Loucy (cell line): ENCODE measurements at regions not wholly inside any gene's neighbourhood (a gene's known extent, or its start where the extent isn't known, plus 50 kb on each side); places are given as distances from the start of the nearest gene placed in this dataset.

Source experiments
- H2AFZ ChIP-seq: fragments of 200-600 bp; sonication (generic); 2 replicates; pipeline ENCODE4 v1.6.0; 2016; ENCODE audit warnings: antibody characterized with exemption, mild to moderate bottlenecking, low read length, moderate library complexity
- H3F3A ChIP-seq: fragments of 200-600 bp; 2 replicates; pipeline ENCODE4 v1.6.0; 2016; ENCODE audit warnings: antibody characterized with exemption, low read depth, mild to moderate bottlenecking
- H3K27me3 ChIP-seq: fragments of 200-600 bp; sonication (generic); 2 replicates; pipeline ENCODE4 v1.6.1; 2014; ENCODE audit warnings: low read length, mild to moderate bottlenecking; ENCODE audit not compliant: insufficient read depth, poor library complexity, severe bottlenecking
- H3K36me3 ChIP-seq: fragments of 200-600 bp; sonication (generic); 2 replicates; pipeline ENCODE4 v1.6.1; 2016; ENCODE audit warnings: low read length; ENCODE audit not compliant: insufficient read depth
- H3K4me1 ChIP-seq: fragments of 200-600 bp; sonication (generic); 2 replicates; pipeline ENCODE4 v1.5.1; 2014; ENCODE audit warnings: low read length, mild to moderate bottlenecking; ENCODE audit not compliant: insufficient read depth, poor library complexity, severe bottlenecking
- H3K4me2 ChIP-seq: fragments of 200-600 bp; sonication (generic); 2 replicates; pipeline ENCODE4 v1.6.0; 2014; ENCODE audit warnings: antibody characterized with exemption, low read length, low read depth, mild to moderate bottlenecking; ENCODE audit not compliant: poor library complexity, severe bottlenecking
- H3K4me3 ChIP-seq: fragments of 200-600 bp; sonication (generic); 2 replicates; pipeline ENCODE4 v1.5.1; 2014; ENCODE audit warnings: low read length, mild to moderate bottlenecking, mixed read lengths; ENCODE audit not compliant: poor library complexity, severe bottlenecking
- H3K79me2 ChIP-seq: fragments of 200-600 bp; sonication (generic); 2 replicates; pipeline ENCODE4 v1.6.1; 2014; ENCODE audit warnings: low read length; ENCODE audit not compliant: insufficient read depth
- H3K9ac ChIP-seq: fragments of 200-600 bp; sonication (generic); 2 replicates; pipeline ENCODE4 v1.6.0; 2014; ENCODE audit warnings: mild to moderate bottlenecking, low read depth, low read length, moderate library complexity; ENCODE audit not compliant: poor library complexity, severe bottlenecking
- H3K9me2 ChIP-seq: fragments of 200-600 bp; sonication (generic); replicated peaks from 2 replicates; pipeline ENCODE4 v1.6.1; 2016; ENCODE audit warnings: low read depth, low read length, mixed read lengths
- H3K9me3 ChIP-seq: fragments of 200-600 bp; sonication (generic); 2 replicates; pipeline ENCODE4 v1.6.1; 2014; ENCODE audit warnings: mild to moderate bottlenecking, antibody characterized with exemption, low read length, low read depth; ENCODE audit not compliant: insufficient read depth
- H4K20me1 ChIP-seq: fragments of 200-600 bp; sonication (generic); 2 replicates; pipeline ENCODE4 v1.6.0; 2014; ENCODE audit warnings: antibody characterized with exemption, low read length, mild to moderate bottlenecking; ENCODE audit not compliant: insufficient read depth, poor library complexity, severe bottlenecking
- EZH2phosphoT487 ChIP-seq: fragments of 200-600 bp; IDR thresholded peaks from 2 replicates; pipeline ENCODE4 v1.6.1; 2018; ENCODE audit warnings: antibody characterized with exemption, mild to moderate bottlenecking, moderate library complexity, borderline replicate concordance
- TF ChIP-seq, protein P1 (sequence below): fragments of 200-600 bp; sonication (generic); conservative IDR thresholded peaks from 2 replicates; pipeline ENCODE4 v1.5.1; 2014; ENCODE audit warnings: mild to moderate bottlenecking, antibody characterized with exemption, low read length

DNA sequence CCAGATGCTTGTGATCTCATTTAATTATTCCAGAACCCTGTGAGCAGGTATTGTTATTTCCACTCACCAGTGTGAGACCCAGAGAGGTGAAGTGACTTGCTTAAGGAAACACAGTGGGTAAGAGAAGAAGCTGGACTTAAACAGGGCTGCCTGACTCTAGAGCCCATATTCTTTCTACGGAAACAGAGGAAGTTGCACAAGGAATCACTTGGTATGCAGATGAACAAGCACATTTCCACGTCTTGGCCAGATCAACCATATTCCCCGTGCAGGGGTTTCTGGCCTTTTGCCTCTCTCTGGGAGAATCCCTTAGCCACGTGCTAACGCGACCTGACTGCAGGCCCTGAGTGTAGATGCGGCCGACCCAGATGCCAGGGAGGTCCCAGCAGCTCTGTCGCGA is 195.5 kb upstream of the ATP6AP2 start:
- Histone ChIP-seq H3K9me2 (no peaks in the 10 kb centered on the region), H3K36me3 (no peaks in the 10 kb centered on the region), H3K4me2 (no peak overlapping the region), H3K4me1 (peaks cover 7% of the 10 kb centered on the region), H2AFZ (no peak overlapping the region), H3K4me3 (no peak overlapping the region), H4K20me1 (no peaks in the 10 kb centered on the region), H3K27me3 (no peaks in the 10 kb centered on the region), H3F3A (no peaks in the 10 kb centered on the region), H3K9me3 (no peaks in the 10 kb centered on the region), H3K9ac (no peak overlapping the region), H3K79me2 (no peaks in the 10 kb centered on the region)
- TF ChIP-seq EZH2phosphoT487, result no peak
- TF ChIP-seq, protein P1, sequence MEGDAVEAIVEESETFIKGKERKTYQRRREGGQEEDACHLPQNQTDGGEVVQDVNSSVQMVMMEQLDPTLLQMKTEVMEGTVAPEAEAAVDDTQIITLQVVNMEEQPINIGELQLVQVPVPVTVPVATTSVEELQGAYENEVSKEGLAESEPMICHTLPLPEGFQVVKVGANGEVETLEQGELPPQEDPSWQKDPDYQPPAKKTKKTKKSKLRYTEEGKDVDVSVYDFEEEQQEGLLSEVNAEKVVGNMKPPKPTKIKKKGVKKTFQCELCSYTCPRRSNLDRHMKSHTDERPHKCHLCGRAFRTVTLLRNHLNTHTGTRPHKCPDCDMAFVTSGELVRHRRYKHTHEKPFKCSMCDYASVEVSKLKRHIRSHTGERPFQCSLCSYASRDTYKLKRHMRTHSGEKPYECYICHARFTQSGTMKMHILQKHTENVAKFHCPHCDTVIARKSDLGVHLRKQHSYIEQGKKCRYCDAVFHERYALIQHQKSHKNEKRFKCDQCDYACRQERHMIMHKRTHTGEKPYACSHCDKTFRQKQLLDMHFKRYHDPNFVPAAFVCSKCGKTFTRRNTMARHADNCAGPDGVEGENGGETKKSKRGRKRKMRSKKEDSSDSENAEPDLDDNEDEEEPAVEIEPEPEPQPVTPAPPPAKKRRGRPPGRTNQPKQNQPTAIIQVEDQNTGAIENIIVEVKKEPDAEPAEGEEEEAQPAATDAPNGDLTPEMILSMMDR, result no peak

- H3K79me2 ChIP-seq, result no peaks in the 10 kb centered on the region
- H3K9ac ChIP-seq, result no peak overlapping the region
- peaks cover 7% of the 10 kb centered on the region for H3K4me1 ChIP-seq
- no peaks in the 10 kb centered on the region for H3K9me2 ChIP-seq
- H3F3A ChIP-seq, result no peaks in the 10 kb centered on the region
- no peaks in the 10 kb centered on the region for H3K9me3 ChIP-seq
- no peaks in the 10 kb centered on the region for H3K36me3 ChIP-seq
- no peak overlapping the region for H2AFZ ChIP-seq
- no peak overlapping the region for H3K4me2 ChIP-seq
- H3K27me3 ChIP-seq, result no peaks in the 10 kb centered on the region
- no peak for TF ChIP-seq EZH2phosphoT487
- TF ChIP-seq, protein P1, result no peak
- H3K4me3 ChIP-seq, result no peak overlapping the region
- no peaks in the 10 kb centered on the region for H4K20me1 ChIP-seq
Measured at GRCh38 chrX:40383969-40384368, 196.8 kb upstream of the ATP6AP2 start.

GRCh38 chrX:40383360-40383759 is 197.4 kb upstream of the ATP6AP2 start:
- Histone ChIP-seq H4K20me1 (no peaks in the 10 kb centered on the region), H3K4me3 (no peak overlapping the region), H2AFZ (no peak overlapping the region), H3K4me2 (no peak overlapping the region), H3K9me2 (no peaks in the 10 kb centered on the region), H3K79me2 (no peaks in the 10 kb centered on the region), H3F3A (no peaks in the 10 kb centered on the region), H3K9ac (no peak overlapping the region), H3K9me3 (no peaks in the 10 kb centered on the region), H3K4me1 (peaks cover 7% of the 10 kb centered on the region), H3K36me3 (no peaks in the 10 kb centered on the region), H3K27me3 (no peaks in the 10 kb centered on the region)
- TF ChIP-seq EZH2phosphoT487, result no peak
- TF ChIP-seq, protein P1, result no peak
